G401.6 (cell line): ENCODE measurements at regions not wholly inside any gene's neighbourhood (a gene's known extent, or its start where the extent isn't known, plus 50 kb on each side); places are given as distances from the start of the nearest gene placed in this dataset.

ENCODE experiments used
- FAIRE-seq: peaks from 2 replicates; lab custom pipeline; 2012; peaks lifted over from hg19 to GRCh38; lab: Jason Lieb, UNC

- FAIRE-seq, result no peak
Observed at GRCh38 chr4:52288212-52288855, 237.2 kb downstream of the SPATA18 start.

- no peak for FAIRE-seq
Observed at GRCh38 chr4:52290466-52290865, 239.4 kb downstream of the SPATA18 start.

- FAIRE-seq, result no peak
Observed at GRCh38 chr4:52292245-52292644, 241.1 kb downstream of the SPATA18 start.

GRCh38 chr4:52296341-52296740 lies 245.2 kb downstream of the SPATA18 start:
- FAIRE-seq, result no peak

GRCh38 chr4:52298444-52298843 lies 247.3 kb downstream of the SPATA18 start:
- no peak for FAIRE-seq

- FAIRE-seq, result no peak
Observed at GRCh38 chr4:52299120-52299519, 248.0 kb downstream of the SPATA18 start.

GRCh38 chr4:52311464-52312125 lies 260.5 kb downstream of the SPATA18 start:
- no peak for FAIRE-seq

- no peak for FAIRE-seq
Observed at GRCh38 chr4:52312722-52313121, 261.6 kb downstream of the SPATA18 start.

GRCh38 chr4:52317361-52317879 lies 266.3 kb downstream of the SPATA18 start:
- FAIRE-seq, result no peak

GRCh38 chr4:52317981-52318380 lies 266.9 kb downstream of the SPATA18 start:
- no peak for FAIRE-seq

- FAIRE-seq, result no peak
Observed at GRCh38 chr4:52329894-52330293, 278.8 kb downstream of the SPATA18 start.

- no peak for FAIRE-seq
Observed at GRCh38 chr4:52343595-52343994, 292.5 kb downstream of the SPATA18 start.

GRCh38 chr4:52350926-52351325 lies 299.8 kb downstream of the SPATA18 start:
- no peak for FAIRE-seq

- FAIRE-seq, result no peak
Observed at GRCh38 chr4:52358366-52358765, 300.7 kb downstream of the USP46 start.

GRCh38 chr4:52358883-52359321 lies 300.2 kb downstream of the USP46 start:
- no peak for FAIRE-seq

GRCh38 chr4:52366191-52366590 lies 292.9 kb downstream of the USP46 start:
- FAIRE-seq, result no peak

GRCh38 chr4:52366621-52367020 lies 292.5 kb downstream of the USP46 start:
- FAIRE-seq, result no peak

GRCh38 chr4:52367282-52367830 lies 291.7 kb downstream of the USP46 start:
- no peak for FAIRE-seq

- FAIRE-seq, result no peak
Observed at GRCh38 chr4:52368895-52369294, 290.2 kb downstream of the USP46 start.

- FAIRE-seq, result no peak
Observed at GRCh38 chr4:52369649-52370048, 289.5 kb downstream of the USP46 start.

- no peak for FAIRE-seq
Observed at GRCh38 chr4:52370576-52370975, 288.5 kb downstream of the USP46 start.

- no peak for FAIRE-seq
Observed at GRCh38 chr4:52371841-52372240, 287.3 kb downstream of the USP46 start.

GRCh38 chr4:52372269-52372668 lies 286.8 kb downstream of the USP46 start:
- no peak for FAIRE-seq

GRCh38 chr4:52372747-52373146 lies 286.4 kb downstream of the USP46 start:
- FAIRE-seq, result no peak
